Stimulated activated CD4-positive, alpha-beta T cell treated with anti-CD3 and anti-CD28 coated beads, Interleukin-1b, Interleukin-23, amount 100 ng/mL, for 24 hours (primary cell): ENCODE measurements at regions not wholly inside any gene's neighbourhood (a gene's known extent, or its start where the extent isn't known, plus 50 kb on each side); places are given as distances from the start of the nearest gene placed in this dataset.

Source experiments
- DNase-seq, 4 experiments: peaks; one replicate each; pipeline ENCODE4 v3.0.0-alpha.2; 2020; ENCODE audit warnings: low read depth in 4 of 4, low spot score in 1 of 4

DNA sequence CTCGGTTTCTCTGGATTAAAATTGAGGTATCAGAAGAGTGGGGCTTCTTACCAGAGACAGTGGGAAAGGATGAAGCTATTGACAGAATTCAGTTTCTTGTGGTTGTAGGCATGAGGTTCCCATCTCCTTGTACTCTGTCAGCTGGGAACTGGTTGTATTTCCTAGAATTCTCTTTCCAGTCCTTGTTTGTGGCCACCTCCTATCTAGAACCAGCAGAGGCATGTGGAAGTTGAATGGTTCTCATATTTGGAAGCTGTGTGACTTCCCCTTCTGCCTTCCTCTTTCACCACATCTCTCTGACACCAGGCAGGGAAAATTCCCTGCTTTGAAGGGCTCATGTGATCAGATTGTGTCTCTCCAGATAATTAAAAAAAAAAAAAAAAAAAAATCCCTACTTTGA, 457.7 kb upstream of the ADAMTS5 start:
- no peak for DNase-seq

DNA sequence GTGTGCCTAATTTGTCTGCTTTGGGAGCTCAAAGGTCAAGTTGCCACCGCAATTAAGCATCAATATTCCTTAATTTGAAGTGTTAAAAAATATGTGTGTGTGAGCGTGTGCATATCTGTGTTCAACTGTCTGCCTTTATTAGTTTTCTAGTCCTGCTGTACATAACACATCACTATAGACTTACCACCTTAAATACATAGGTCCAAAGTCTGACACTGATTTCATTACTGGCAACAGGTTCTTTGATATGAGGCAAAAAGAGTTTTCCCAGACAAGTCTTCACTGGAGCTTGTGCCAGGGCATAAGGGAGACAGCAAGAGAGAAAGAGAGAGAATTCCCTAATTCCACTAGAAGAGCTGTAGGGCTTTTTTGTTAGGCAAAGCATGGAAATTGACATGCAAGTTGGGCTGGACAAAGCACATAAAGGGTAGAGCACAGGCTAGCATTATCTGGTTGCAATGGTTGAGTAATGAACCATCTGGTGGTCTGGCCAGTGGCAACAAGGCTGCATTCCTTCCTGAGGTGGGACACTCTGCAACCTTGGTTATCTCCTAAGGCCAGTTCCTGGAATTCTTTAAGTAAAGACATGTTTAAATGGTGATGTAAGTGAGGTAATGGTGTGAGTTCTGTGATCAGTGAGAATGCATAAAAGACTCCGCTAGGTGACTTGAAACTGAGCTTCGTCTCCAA, 457.2 kb upstream of the ADAMTS5 start:
- no peak for DNase-seq

DNA sequence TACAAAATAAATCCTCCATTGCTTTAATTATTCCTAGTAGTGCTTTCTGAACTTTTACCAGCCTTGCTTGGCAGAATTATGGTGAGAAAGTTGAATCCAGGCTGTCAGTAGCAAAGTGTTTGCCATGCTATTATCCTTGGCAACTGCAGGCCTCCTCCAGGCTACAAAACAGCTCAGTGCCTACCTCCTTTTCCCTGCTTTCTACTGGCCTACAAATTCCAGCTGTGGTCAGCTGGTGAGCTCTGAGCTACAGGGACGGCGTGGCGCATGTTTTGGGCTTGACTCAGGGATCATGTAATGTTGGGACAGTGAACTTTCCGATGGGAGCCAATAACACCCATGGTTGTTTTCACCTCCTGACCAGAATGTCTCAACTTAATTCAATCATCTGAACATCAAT, 456.1 kb upstream of the ADAMTS5 start:
- DNase-seq = no peak

- DNase-seq = no peak
These were observed 455.5 kb upstream of the ADAMTS5 start for GRCh38 chr21:27422435-27422834.

GRCh38 chr21:27421654-27422053, 454.8 kb upstream of the ADAMTS5 start:
- no peak for DNase-seq

- DNase-seq = no peak
These were observed 452.3 kb upstream of the ADAMTS5 start for GRCh38 chr21:27419153-27419552.

DNA sequence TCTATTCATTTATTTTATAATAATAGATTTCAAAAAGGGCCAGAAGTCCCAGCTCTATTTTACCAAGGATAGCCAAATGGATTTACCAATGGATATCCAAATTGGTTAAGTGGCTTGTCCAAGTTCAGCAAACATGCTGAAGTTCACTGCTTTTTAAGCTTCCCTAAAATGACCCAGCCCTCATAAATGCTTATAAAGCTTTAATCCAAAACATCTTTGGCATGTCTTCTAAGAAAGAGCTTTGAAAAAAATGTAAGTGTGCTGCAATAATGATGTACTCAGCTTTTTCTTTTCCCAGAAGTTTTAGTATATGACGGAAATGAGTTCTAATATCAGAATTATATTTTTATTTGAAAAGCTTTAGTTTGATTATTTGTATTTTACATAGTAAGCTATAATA, 451.5 kb upstream of the ADAMTS5 start:
- DNase-seq = no peak

- DNase-seq = no peak
These were observed 445.6 kb upstream of the ADAMTS5 start for GRCh38 chr21:27412530-27412929.

DNA sequence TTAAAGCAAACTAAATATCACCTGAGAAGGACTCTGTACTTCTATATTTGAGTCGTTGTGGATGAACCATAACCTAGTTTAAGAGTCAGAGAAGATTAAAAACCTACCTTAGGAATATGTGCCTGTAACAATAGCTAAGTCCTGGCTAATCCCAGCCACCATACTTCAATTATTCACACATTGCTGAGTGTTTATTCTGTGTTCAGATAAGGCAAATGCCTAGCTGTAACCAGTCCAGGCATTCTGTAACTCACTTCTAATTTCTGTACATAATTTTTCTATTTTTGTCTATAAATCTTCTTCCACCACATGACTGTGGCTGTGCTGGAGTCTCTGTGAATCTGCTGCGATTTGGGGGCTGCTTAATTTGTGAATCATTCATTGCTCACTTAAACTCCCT, 441.9 kb upstream of the ADAMTS5 start:
- no peak for DNase-seq

DNA sequence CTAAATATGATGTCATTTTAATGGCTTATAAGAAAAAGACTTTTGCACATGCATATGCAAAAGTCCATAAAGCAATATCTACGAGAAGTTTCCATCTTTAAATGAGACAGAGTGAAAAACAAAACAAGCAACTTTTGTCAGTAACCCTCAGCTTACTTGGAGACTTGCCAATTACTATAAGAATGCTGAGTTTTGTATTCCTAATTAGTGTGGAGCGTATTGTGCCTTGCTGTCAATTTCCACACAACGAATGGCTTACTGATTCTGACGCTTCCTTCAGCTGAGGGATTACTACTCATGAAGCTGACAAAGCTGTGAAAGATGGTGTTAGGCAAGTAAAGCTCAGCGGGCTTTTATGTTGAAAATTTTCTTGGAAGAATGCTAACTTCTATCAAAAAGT, 440.4 kb upstream of the ADAMTS5 start:
- no peak for DNase-seq

GRCh38 chr21:27406300-27407009, 439.6 kb upstream of the ADAMTS5 start:
- no peak for DNase-seq

- DNase-seq = no peak
These were observed 436.1 kb upstream of the ADAMTS5 start for GRCh38 chr21:27403011-27403410.

DNA sequence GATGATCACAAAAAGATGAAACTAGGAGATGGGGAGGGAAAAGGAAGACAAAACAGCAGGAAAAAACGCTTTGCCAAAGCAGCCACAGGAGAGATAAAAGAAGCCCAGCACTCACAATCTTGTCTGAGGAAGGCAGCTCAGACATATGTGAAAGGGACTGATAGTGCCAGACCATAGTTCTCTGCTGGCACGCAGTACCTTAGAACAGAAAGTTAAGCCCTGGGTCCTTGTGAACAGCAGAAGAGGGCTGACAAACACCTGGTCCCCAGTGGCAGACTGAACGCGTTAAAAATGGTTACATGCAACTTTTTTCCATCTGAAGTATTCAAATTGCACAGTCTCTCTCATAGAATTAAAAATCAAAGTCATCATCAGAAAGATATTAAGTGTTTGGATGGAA, 433.2 kb upstream of the ADAMTS5 start:
- DNase-seq = no peak

DNA sequence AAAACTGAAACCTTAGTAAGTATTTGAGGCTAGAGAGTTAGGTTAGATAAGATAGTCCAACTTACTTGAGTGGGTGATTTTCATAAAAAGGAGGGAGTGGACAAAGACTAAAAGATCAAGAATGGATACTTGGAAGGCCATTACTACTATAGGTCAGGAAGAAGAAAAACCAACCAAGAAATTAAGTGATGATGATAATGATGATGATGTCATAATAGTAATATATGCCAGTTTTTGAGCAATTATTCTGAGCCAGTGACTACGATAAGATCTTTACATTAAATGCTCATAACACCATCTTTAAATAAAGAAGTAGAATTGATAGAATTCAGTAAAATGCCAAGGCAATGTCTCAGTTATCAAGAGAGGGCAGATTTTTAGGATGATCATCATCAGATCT, 430.7 kb upstream of the ADAMTS5 start:
- DNase-seq = no peak

- no peak for DNase-seq
These were observed 426.8 kb upstream of the ADAMTS5 start for GRCh38 chr21:27393726-27394125.

- DNase-seq = no peak
These were observed 425.1 kb upstream of the ADAMTS5 start for GRCh38 chr21:27391990-27392389.

DNA sequence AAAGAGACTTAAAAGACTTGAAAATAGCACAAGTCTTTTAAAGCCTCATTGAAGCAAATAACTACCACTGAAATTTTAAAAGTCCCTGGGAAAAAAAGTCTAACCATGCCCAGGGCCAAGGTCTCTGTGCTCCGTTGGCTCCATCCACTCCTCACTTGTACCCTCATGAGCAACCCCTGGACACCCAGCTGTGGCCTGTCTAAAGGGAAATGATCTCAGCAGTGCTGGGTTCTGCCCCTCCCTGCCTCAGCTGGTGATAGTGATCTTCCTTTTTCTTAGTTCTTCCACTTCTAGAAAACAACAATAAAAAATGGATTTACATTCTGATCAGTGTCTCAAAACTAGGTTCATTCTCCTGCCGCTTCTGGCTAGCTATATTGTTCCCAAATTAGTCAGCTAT, 423.5 kb upstream of the ADAMTS5 start:
- no peak for DNase-seq

DNA sequence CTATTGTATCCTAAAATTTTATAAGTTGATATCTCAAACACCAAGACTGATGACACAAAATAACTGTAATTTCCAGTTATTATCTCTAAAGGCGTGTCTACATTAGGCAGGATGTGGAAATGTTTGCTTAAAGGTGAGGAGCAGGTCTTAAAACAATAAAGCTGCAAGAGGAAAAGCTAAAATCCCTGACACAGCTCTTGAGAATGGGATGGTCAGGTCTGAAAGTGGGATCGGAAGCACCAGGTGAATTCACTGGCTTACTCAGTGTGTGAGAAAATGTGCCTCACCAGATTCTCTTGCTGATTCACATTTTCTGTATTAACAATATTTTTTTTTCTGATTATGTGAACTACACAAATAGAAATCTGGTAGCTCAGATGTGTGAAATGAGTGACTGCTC, 421.9 kb upstream of the ADAMTS5 start:
- no peak for DNase-seq

DNA sequence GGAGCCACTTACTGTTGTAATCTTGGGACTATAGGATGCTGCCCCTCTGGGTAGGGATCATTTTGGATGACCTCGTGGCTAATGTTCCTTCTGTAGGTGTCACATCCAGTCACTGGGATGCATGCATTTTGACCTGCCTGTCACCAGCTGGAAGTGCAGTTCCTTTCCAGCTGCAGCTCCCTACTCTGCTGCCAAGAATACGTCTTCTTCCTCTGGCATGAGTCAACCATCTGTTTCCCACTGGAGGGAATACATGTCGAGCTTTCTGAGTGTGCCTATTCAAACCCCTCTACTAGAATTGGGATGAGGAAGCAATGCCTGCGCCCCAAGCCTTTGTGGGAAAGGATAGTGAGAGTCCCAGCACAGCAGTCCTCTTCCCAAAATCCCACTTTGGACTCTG, 415.5 kb upstream of the ADAMTS5 start:
- no peak for DNase-seq

DNA sequence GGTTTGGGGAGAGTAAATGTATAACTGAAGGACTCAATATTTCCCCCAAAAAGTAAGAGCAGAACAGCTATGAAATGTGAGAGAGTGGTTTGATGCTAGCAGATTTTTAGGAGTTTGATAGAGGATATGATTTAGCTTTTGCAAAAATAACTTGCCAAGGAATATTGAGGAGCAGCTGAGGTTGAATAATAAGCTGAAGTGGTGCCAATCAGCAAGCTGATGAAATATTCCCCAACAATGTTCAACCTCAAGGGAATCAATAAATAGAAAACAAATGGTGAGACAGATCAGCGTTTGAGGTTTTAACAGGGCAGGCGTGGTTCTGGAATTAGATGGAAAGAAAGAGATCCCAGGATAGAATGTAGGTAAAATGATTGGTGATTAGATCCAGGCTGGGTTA, 413.4 kb upstream of the ADAMTS5 start:
- DNase-seq = no peak

DNA sequence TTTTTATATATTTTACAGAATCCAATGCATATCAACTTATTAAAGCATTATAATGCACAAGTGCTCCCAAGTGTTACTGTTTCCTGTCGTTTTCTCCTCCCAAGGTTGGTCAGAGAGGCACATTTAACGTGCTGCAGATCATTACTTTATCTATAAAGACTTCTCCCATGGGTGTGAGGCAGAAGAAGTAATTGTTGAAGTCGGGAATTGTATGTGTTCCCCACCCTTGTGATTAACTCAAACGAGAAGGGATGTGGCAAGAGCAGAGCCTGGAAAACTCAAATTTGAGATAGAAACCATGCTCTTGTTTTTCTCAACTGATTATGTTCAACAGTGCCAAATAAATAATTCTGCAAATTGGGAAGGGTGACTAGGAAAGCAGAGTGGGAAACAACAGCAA, 412.5 kb upstream of the ADAMTS5 start:
- DNase-seq = no peak

DNA sequence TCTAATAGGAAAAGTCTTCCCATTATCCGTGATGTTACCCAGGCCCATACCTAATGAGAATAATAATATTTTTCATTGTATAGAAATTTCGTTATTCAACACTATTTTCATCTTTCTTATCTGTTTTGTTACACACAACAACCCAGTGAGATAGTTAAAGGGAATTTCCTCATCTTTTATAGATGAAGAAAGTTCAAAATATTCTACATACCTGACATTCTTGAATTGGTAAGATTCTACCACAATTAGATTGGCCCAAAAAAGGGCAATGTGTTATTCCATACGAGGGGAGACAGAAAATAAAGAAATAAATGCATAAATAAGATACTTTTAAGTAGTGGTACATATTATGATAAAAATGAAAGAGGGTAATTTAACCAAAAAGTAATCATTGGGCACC, 405.5 kb upstream of the ADAMTS5 start:
- DNase-seq = no peak

DNA sequence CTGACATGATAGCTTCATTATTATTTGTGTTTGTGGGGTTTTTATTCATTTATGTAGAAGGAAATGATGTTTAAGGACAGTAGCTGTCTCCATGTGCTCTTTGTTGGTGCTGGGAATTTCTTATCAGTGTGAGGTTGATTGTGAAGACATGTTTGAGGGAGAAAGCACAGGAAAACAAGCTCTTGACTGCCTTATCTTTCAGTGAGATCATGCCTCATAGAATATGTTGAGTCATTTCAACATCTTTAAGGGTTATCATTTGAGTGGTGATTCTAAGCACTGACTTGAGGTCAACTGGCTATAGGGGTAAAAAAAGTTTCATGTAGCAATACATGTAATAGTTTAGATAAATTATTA, 405.1 kb upstream of the ADAMTS5 start:
- no peak for DNase-seq
